Hepatocyte (in vitro differentiated cells): ENCODE measurements at regions not wholly inside any gene's neighbourhood (a gene's known extent, or its start where the extent isn't known, plus 50 kb on each side); places are given as distances from the start of the nearest gene placed in this dataset.

Source experiments
- CTCF ChIP-seq: fragments of 200-600 bp; sonication (generic); IDR thresholded peaks from 2 replicates; pipeline ENCODE4 v1.5.1; 2016; ENCODE audit warnings: antibody characterized with exemption, mild to moderate bottlenecking; ENCODE audit not compliant: poor library complexity
- EZH2 ChIP-seq: fragments of 200-600 bp; sonication (generic); IDR thresholded peaks from 2 replicates; pipeline ENCODE4 v1.6.1; 2016; ENCODE audit warnings: antibody characterized with exemption, mild to moderate bottlenecking, borderline replicate concordance

GRCh38 chr6:170471491-170471890, 81.6 kb downstream of the PSMB1 start:
- TF ChIP-seq CTCF = no peak
- TF ChIP-seq EZH2 = no peak
